ENCODE measurements at regions not wholly inside any gene's neighbourhood (a gene's known extent, or its start where the extent isn't known, plus 50 kb on each side); places are given as distances from the start of the nearest gene placed in this dataset.

DNA sequence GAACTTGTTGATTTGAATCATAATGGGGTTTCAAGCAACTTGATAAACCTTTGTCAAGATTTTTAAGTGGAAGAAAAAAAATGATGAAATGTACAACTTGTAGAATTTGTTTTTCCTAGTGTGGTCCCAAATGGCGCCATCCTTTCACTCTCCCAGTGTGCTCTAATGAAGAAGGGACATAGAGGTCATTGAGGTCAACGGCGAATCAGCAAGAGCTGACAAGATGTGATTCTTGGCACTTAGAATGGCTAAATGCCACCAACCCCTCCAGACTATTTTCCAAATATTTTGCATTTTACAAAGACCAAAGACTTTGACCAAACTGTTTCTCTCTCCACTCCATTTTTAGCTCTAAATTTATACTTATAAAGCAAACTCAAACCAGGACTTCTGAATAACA, 320.2 kb upstream of the MME start:
- Histone ChIP-seq H3K4me3 (no peak overlapping the region), H3K36me3 (no peaks in the 10 kb centered on the region), H3K9me3 (no peaks in the 10 kb centered on the region), H3K27me3 (no peaks in the 10 kb centered on the region), H3K27ac (no peak overlapping the region), H3K4me1 (ENCODE audit: insufficient read depth) (no peaks in the 10 kb centered on the region)
- WGBS, 3 donors = 69 to 84% (median 77%) methylated on average over 3 of the region's 3 CpGs
- intact Hi-C loops (cut with DNase I) = no loop called here
- TF ChIP-seq, protein P1, sequence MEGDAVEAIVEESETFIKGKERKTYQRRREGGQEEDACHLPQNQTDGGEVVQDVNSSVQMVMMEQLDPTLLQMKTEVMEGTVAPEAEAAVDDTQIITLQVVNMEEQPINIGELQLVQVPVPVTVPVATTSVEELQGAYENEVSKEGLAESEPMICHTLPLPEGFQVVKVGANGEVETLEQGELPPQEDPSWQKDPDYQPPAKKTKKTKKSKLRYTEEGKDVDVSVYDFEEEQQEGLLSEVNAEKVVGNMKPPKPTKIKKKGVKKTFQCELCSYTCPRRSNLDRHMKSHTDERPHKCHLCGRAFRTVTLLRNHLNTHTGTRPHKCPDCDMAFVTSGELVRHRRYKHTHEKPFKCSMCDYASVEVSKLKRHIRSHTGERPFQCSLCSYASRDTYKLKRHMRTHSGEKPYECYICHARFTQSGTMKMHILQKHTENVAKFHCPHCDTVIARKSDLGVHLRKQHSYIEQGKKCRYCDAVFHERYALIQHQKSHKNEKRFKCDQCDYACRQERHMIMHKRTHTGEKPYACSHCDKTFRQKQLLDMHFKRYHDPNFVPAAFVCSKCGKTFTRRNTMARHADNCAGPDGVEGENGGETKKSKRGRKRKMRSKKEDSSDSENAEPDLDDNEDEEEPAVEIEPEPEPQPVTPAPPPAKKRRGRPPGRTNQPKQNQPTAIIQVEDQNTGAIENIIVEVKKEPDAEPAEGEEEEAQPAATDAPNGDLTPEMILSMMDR (IDR thresholded peaks at IDR 0.05) = no peak
- TF ChIP-seq POLR2A (IDR thresholded peaks at IDR 0.05) (no peak), EP300 (IDR thresholded peaks at IDR 0.05) (no peak)
- no peak for DNase-seq

DNA sequence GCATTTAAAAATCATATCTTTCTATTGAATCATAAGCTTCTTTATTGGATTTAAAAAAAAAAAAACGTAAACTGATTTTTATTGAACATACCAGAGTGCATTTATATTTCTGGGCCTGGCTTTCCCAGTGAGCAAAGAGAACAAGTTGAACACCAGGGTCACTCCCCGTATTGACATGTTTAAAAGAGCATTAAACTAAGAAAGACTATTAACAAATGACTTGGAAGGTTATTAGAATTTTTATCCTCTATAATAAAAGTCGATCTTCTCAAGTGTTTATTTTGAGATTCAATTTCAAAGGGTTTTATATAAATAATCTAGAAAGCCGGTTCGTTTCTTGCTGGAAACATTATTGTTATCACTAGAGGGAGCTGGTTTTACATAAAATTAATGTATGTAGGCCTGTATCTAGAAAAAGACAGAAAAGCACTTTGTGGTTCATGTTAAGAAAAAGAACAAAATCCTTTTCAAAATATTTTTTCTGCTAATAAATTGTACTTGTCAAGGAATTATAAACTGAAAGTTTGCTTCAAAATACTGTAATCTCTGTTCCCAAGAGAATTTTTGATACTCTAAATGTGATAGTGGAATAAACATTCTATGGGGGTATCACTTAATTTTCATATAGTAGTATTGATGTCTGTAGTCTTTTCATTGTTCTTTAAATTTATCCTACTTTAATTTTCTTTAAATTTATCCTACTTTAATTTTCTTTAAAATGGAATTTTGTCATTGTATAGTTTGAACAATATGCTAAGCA, 321.8 kb upstream of the MME start:
- Histone ChIP-seq H3K27ac (no peak overlapping the region), H3K27me3 (no peaks in the 10 kb centered on the region), H3K4me3 (no peak overlapping the region), H3K36me3 (no peaks in the 10 kb centered on the region), H3K9me3 (no peaks in the 10 kb centered on the region), H3K4me1 (ENCODE audit: insufficient read depth) (no peaks in the 10 kb centered on the region)
- no peak for TF ChIP-seq POLR2A (IDR thresholded peaks at IDR 0.05)
- no peak for TF ChIP-seq EP300 (IDR thresholded peaks at IDR 0.05)
- TF ChIP-seq, protein P1 (IDR thresholded peaks at IDR 0.05) = no peak
- no peak for DNase-seq
- intact Hi-C loops (cut with DNase I) = no loop called here
- 7 to 10% (median 10%) methylated on average over 5 of the region's 5 CpGs for WGBS, 3 donors

DNA sequence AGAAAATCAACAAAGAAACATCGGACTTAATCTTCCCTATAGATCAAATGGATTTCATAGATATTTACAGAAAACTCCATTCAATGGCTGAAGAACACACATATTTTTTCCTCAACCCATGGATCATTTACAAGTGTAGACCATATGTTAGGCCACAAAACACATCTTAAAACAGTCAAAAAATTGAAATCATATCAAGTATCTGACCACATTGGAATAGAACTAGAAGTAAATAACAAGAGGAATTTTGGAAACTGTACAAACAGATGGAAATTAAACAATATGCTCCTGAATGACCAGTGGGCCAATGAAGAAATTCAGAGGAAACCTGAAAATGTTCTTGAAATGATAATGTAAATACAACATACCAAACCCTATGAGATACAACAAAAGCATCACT, 323.1 kb upstream of the GPR149 start:
- Histone ChIP-seq H3K27ac (no peak overlapping the region), H3K36me3 (no peaks in the 10 kb centered on the region), H3K9me3 (no peaks in the 10 kb centered on the region), H3K4me3 (no peak overlapping the region), H3K27me3 (no peaks in the 10 kb centered on the region), H3K4me1 (ENCODE audit: insufficient read depth) (no peaks in the 10 kb centered on the region)
- intact Hi-C loops (cut with DNase I) = no loop called here
- no peak for TF ChIP-seq POLR2A (IDR thresholded peaks at IDR 0.05)
- TF ChIP-seq, protein P1 (IDR thresholded peaks at IDR 0.05) = no peak
- TF ChIP-seq EP300 (IDR thresholded peaks at IDR 0.05) = no peak
- DNase-seq = no peak
- whole genome bisulfite sequencing, 3 donors = 95 to 100% (median 95%) methylated on average over 1 of the region's 1 CpG

DNA sequence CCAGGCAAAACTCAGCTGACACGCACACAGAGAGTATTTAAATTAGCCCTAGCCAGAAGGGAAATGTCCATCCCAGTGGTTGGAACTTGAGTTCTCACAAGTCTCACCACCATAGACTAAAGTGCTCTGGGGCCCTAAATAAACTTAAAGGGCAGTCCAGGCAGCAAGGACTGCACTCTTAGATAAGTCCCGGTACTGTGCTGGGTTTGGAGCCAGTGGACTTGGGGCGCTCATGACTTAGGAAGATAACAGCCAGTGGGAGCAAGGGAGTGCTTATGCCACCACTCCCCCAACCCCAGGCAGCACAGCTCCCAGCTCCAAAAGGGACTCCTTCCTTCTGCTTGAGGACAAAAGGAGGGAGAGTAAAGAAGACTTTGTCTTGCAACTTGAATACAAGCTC, 319.5 kb upstream of the GPR149 start:
- WGBS, 3 donors = 72 to 91% (median 82%) methylated on average over 3 of the region's 3 CpGs

More for the DNA sequence above, 319.5 kb upstream of the GPR149 start:
- DNase-seq = no peak
- H3K4me3 ChIP-seq = no peak overlapping the region
- intact Hi-C loops (cut with DNase I) = no loop called here
- H3K9me3 ChIP-seq = no peaks in the 10 kb centered on the region
- no peak overlapping the region for H3K27ac ChIP-seq
- H3K27me3 ChIP-seq = no peaks in the 10 kb centered on the region
- H3K4me1 ChIP-seq (ENCODE audit: insufficient read depth) = no peaks in the 10 kb centered on the region
- TF ChIP-seq, protein P1 (IDR thresholded peaks at IDR 0.05) = no peak
- TF ChIP-seq EP300 (IDR thresholded peaks at IDR 0.05) (no peak), POLR2A (IDR thresholded peaks at IDR 0.05) (no peak)
- no peaks in the 10 kb centered on the region for H3K36me3 ChIP-seq
